ACC112 (cell line): ENCODE measurements at regions not wholly inside any gene's neighbourhood (a gene's known extent, or its start where the extent isn't known, plus 50 kb on each side); places are given as distances from the start of the nearest gene placed in this dataset.

Experiments used
- H2AFZ ChIP-seq: fragments of 200-600 bp; sonication (generic); one replicate; pipeline ENCODE4 v1.6.0; 2017; ENCODE audit warnings: antibody characterized with exemption, low read length; ENCODE audit not compliant: unreplicated experiment
- H3K27ac ChIP-seq: fragments of 200-600 bp; sonication (generic); 2 replicates; pipeline ENCODE4 v1.5.1; 2014; ENCODE audit warnings: low read depth, mild to moderate bottlenecking, antibody characterized with exemption, low read length, moderate library complexity
- H3K27me3 ChIP-seq: fragments of 200-600 bp; sonication (generic); 2 replicates; pipeline ENCODE4 v1.6.1; 2014; ENCODE audit warnings: mild to moderate bottlenecking, antibody characterized with exemption, low read length, moderate library complexity, mixed read lengths; ENCODE audit not compliant: insufficient read depth
- H3K36me3 ChIP-seq: fragments of 200-600 bp; sonication (generic); 2 replicates; pipeline ENCODE4 v1.6.1; 2016; ENCODE audit warnings: mild to moderate bottlenecking, antibody characterized with exemption, low read length, moderate library complexity, mixed read lengths; ENCODE audit not compliant: insufficient read depth
- H3K4me1 ChIP-seq: fragments of 200-600 bp; sonication (generic); one replicate; pipeline ENCODE4 v1.6.1; 2016; ENCODE audit warnings: low read length, mixed read lengths; ENCODE audit not compliant: insufficient read depth, unreplicated experiment, control insufficient read depth
- H3K4me3 ChIP-seq: fragments of 200-600 bp; sonication (generic); 2 replicates; pipeline ENCODE4 v1.5.1; 2014; ENCODE audit warnings: mild to moderate bottlenecking, low read depth, low read length
- H3K79me2 ChIP-seq: fragments of 200-600 bp; sonication (generic); one replicate; pipeline ENCODE4 v1.6.0; 2016; ENCODE audit warnings: low read length; ENCODE audit not compliant: control insufficient read depth, unreplicated experiment, insufficient read depth

DNA sequence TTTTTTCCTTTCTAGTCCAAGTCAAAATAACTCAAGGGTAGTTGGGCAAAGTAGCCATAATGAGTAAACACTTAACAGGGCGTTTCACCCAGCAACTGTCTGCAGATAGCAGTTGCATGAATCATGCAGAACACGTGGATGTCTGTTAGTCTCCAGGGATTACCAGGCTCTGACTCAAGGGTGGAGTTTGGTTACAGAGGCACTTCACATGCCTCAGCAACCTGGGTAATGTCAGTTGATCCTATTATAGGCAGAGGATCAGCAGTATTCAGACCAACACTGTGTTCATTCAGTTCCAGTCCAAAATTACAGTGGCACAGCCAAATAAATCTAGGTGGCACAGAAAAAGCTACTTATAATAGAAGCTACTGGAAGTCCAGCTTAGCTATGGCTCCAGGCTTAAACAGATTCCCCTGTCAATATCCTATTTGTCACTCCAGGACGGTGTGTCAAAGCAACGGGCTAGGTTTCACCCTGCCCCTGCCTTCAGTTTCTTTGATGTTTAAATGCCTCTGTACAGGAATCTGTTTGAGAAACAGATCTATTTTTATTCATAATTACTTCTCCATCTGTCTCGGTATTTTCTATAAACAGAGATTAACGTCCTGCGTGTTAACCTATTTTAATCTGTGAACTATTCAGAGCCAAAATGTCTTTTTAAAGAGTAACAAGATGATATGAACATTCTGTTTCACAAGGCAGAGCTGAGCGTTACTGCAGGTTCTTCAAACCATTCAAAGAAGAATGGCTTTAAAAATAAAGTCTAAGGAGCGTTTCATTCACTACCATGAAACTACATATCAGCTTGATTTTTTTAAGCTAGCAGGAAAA lies 162.6 kb upstream of the AKR1E2 start:
- Histone ChIP-seq H3K36me3 (no peaks in the 10 kb centered on the region; the same call in 1 of the 2 replicates), H3K4me1 (peaks cover 36% of the 10 kb centered on the region), H3K79me2 (no peaks in the 10 kb centered on the region), H3K27ac (peak overlapping the region; percentile 96), H3K27me3 (no peaks in the 10 kb centered on the region), H2AFZ (no peak overlapping the region), H3K4me3 (peak overlapping the region; percentile 13; the same call in 1 of the 2 replicates)

DNA sequence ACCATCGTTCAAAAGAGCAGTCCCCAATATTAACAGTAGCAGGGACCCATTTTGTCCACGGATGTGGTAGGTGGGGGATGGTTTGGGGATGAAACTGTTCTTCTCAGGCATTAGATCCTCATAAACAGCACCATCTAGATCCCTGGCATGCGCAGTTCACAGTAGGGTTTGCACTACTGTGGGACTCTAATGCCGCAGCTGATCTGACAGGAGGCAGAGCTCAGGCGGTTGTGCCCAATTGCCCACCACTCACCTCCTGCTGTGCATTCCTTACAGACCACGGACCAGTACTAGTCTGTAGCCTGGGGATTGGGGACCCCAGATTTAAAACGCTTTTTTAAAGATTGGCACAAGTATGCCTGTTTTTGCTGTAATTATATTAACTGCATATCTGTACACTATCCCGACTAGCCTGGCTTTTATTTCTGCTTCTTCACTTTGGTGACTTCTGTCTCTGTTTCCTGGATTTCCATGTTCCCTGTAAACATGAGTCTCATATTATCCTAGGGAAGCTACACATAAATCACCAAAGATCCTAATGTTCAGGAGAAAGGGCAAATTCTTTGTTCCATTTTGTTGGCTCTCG lies 163.3 kb upstream of the AKR1E2 start:
- Histone ChIP-seq H3K4me3 (peak overlapping the region; percentile 13; the same call in 1 of the 2 replicates), H3K4me1 (peaks cover 36% of the 10 kb centered on the region), H3K27ac (peak overlapping the region; percentile 96), H3K27me3 (no peaks in the 10 kb centered on the region), H3K79me2 (no peaks in the 10 kb centered on the region), H2AFZ (no peak overlapping the region), H3K36me3 (no peaks in the 10 kb centered on the region; the same call in 1 of the 2 replicates)

DNA sequence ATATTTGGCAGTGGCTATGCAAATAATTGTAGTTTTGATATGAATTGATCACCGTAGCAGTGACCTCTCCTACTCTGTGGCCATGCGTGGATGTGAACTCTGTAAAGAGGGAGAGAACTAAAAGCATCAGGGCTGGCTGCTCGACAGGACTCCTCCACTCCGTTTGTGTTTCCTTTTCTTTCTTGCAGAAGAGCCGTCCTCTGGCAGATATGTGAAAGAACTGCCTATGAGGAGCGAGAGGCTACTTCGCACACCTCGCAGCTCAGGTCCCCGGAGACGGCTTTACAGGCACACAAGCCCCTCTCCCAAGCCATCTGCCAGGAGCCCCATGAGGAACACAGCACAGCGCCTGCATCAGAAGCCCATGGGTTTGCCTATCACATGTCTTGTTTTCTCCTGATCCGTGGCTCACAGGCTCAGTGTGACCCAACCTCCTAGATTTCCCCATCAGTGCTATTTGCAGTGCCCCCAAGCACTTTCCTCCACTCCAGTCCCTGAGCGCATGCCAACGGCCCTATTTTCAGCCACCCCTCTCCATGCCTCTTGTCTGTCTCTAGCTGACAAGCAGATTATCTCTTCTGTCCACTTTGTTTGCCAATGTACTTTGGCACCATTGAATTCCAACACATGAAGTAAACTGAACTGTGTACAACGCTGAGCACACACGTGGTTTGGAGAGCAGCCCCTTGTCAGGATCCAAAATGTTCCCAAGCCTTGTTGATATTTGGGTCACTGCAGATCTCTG lies 164.3 kb upstream of the AKR1E2 start:
- Histone ChIP-seq H3K27ac (peak overlapping the region; percentile 96), H3K27me3 (no peaks in the 10 kb centered on the region), H3K4me3 (no peak overlapping the region), H3K36me3 (no peaks in the 10 kb centered on the region; the same call in 1 of the 2 replicates), H2AFZ (peak overlapping the region; percentile 9), H3K79me2 (no peaks in the 10 kb centered on the region), H3K4me1 (peaks cover 41% of the 10 kb centered on the region)

DNA sequence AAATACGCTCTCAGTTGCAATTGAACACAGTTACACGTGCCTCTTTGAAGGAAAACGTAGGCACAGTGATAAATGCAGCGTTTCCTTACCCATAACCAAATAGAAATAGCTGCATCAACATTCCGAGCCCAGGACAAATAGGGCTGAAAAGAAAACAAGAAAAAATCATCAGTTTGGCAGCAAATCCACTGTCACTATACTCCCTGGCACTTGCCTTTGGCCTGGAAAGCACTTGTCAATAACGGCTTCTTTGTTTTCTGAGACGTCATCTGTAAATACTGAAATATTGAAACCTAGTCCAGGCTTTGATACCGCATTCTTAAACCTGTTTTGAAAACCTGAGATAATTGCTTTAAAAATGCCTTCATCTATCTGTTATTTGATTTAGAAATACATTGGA lies 167.2 kb upstream of the AKR1E2 start:
- Histone ChIP-seq H3K4me3 (no peak overlapping the region), H3K27ac (no peak overlapping the region)

DNA sequence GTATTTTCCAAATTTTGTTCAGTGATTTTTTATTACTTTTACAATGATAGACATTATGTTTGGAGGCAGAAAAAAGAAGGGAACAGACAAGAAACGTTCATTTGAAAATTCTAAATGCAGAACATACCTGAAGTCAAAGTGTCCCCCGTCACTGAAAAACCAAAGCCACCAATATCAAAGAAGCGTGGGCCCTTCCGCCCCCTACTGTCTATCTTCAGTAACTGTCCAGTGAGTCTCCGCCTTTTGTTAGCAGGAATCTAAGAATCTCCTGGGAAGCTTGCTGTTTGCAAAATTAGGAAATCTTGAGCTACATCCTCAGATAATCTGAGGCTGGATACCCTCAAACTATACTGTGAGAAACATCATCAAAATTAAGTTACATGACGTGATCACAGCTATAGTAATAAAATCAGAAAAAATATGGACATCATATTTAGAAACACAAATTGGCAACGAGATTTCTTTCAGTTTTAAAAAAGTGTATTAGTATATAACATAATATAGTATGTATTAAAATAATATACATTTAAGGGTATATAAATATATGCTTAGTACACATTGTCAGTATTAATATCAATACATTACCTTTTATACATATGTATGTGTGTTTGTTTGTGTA lies 169.3 kb upstream of the AKR1E2 start:
- Histone ChIP-seq H3K27me3 (no peaks in the 10 kb centered on the region), H2AFZ (no peak overlapping the region), H3K4me3 (no peak overlapping the region; the same call in 1 of the 2 replicates), H3K79me2 (no peaks in the 10 kb centered on the region), H3K27ac (no peak overlapping the region), H3K36me3 (no peaks in the 10 kb centered on the region), H3K4me1 (peaks cover 12% of the 10 kb centered on the region)

More for the DNA sequence above, 167.2 kb upstream of the AKR1E2 start:
- no peaks in the 10 kb centered on the region for H3K36me3 ChIP-seq
- peaks cover 26% of the 10 kb centered on the region for H3K4me1 ChIP-seq
- H3K27me3 ChIP-seq, result no peaks in the 10 kb centered on the region
- no peaks in the 10 kb centered on the region for H3K79me2 ChIP-seq
- no peak overlapping the region for H2AFZ ChIP-seq

DNA sequence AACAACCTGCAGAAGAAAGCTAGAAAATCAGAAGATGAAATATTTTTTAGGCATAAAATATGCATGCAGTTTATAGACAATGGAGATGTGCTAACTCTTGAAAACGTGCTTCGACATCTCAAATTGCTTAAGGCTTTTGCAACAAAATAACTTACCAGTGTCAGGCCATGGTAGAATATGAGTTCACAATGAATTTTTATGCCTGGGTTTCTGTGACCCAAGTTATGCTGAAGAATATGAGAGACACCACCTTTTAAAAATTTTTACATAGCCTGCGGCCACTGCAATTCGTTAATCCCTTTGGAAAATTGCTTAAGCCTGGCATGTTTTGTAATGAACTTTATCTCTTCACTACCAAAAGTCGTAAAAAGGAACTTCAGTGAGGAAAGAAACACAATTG lies 170.1 kb upstream of the AKR1E2 start:
- Histone ChIP-seq H3K27me3 (no peaks in the 10 kb centered on the region), H3K27ac (no peak overlapping the region), H3K4me1 (peaks cover 13% of the 10 kb centered on the region), H2AFZ (no peak overlapping the region), H3K36me3 (no peaks in the 10 kb centered on the region), H3K4me3 (no peak overlapping the region), H3K79me2 (no peaks in the 10 kb centered on the region)

DNA sequence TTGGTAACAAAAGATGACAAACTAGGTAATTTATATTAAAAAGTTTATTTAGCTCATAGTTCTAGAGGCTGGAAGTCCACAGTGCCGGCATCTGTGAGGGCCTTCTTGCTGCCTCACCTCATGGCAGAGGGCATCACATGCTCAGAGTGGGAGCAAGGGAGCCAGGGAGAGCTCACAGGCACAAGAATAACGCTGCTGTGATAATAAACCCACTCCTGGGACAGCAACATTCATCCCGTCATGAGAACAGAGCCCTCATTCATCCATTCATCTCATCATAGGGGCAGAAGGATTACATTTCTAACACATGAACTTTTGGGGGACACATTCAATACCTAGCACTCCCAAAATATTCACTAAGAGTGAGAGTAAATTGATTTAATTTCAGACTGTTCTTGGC lies 170.6 kb upstream of the AKR1E2 start:
- Histone ChIP-seq H3K36me3 (no peaks in the 10 kb centered on the region), H3K27ac (no peak overlapping the region), H3K79me2 (no peaks in the 10 kb centered on the region), H3K27me3 (no peaks in the 10 kb centered on the region), H2AFZ (no peak overlapping the region), H3K4me1 (peaks cover 17% of the 10 kb centered on the region), H3K4me3 (no peak overlapping the region)

DNA sequence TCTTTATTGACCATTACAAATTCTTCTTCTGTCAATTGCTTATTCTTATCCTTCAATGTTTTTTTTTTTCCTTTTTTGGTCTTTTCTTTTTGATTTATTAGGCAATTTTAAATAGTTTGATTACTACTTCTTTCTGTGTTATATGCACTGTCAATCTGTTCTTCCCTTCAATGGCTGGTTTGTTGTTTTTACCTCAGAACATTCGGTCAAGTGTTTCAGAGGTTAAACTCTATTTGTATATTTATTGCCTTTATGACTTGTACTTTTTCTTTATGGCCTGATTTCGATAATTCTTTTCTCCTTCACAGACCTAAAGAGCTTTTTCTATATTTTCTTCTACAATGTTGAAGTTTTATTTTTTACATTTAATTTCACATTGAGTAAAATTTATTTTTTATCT lies 171.5 kb upstream of the AKR1E2 start:
- H3K79me2 ChIP-seq, result no peaks in the 10 kb centered on the region
- H3K27me3 ChIP-seq, result no peaks in the 10 kb centered on the region
- no peak overlapping the region for H3K4me3 ChIP-seq
- peaks cover 25% of the 10 kb centered on the region for H3K4me1 ChIP-seq
- H3K36me3 ChIP-seq, result no peaks in the 10 kb centered on the region
- H3K27ac ChIP-seq, result no peak overlapping the region
- H2AFZ ChIP-seq, result no peak overlapping the region

DNA sequence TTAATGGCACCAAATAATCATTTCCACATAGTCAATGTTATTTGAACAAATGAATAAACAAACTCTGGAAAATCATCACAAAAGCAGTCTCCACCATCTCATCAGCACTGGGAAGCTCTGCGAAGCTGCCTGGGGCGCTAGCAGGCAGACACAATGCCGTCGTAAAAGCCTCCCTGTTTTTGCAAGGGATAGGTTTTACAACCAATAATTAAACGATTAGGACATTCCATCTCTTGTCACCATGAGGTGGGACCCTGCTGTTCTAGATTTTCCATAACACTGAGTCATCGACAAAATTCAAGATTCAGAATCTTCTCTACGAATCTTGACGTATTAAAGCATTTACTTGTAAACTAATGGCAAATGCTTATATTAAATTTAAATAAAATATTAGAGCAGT lies 172.8 kb upstream of the AKR1E2 start:
- H3K27ac ChIP-seq, result no peak overlapping the region

More for the DNA sequence above, 172.8 kb upstream of the AKR1E2 start:
- Histone ChIP-seq H3K4me3 (no peak overlapping the region), H3K4me1 (peaks cover 25% of the 10 kb centered on the region), H3K36me3 (no peaks in the 10 kb centered on the region), H3K79me2 (no peaks in the 10 kb centered on the region), H2AFZ (no peak overlapping the region), H3K27me3 (no peaks in the 10 kb centered on the region)
